ENCODE measurements at regions not wholly inside any gene's neighbourhood (a gene's known extent, or its start where the extent isn't known, plus 50 kb on each side); places are given as distances from the start of the nearest gene placed in this dataset.

- Histone ChIP-seq H4K20me1 (ENCODE audit: insufficient read depth, low read length, poor library complexity, severe bottlenecking) (no peaks in the 10 kb centered on the region), H3K4me1 (ENCODE audit: insufficient read depth, low read length, poor library complexity, severe bottlenecking) (no peaks in the 10 kb centered on the region), H3K9me2 (replicated peaks; ENCODE audit: low read depth, low read length) (no peaks in the 10 kb centered on the region), H3K4me3 (ENCODE audit: low read length, poor library complexity, severe bottlenecking) (no peak overlapping the region), H3K27me3 (ENCODE audit: insufficient read depth, low read length, poor library complexity, severe bottlenecking) (no peaks in the 10 kb centered on the region), H3K9ac (ENCODE audit: low read depth, low read length, poor library complexity, severe bottlenecking) (no peak overlapping the region), H3K9me3 (ENCODE audit: insufficient read depth, low read depth, low read length) (no peaks in the 10 kb centered on the region; the same call in 1 of the 2 replicates), H3K36me3 (ENCODE audit: insufficient read depth, low read length) (no peaks in the 10 kb centered on the region), H3K79me2 (ENCODE audit: insufficient read depth, low read length) (no peaks in the 10 kb centered on the region), H3F3A (ENCODE audit: low read depth) (0 out of 2 replicates have a peak, but pooled peaks cover 2% of the 10 kb centered on the region), H2AFZ (ENCODE audit: low read length) (no peak overlapping the region), H3K4me2 (ENCODE audit: low read depth, low read length, poor library complexity, severe bottlenecking) (no peak overlapping the region)
- TF ChIP-seq EZH2phosphoT487 (IDR thresholded peaks at IDR 0.05; ENCODE audit: borderline replicate concordance) = no peak
- no peak for TF ChIP-seq CTCF (conservative IDR thresholded peaks at IDR 0.05; ENCODE audit: low read length)
Measured at GRCh38 chr4:19402581-19403065, 849.1 kb upstream of the SLIT2 start.

- no peak overlapping the region for H3K9ac ChIP-seq (ENCODE audit: low read depth, low read length, poor library complexity, severe bottlenecking)
- no peak overlapping the region for H3K4me2 ChIP-seq (ENCODE audit: low read depth, low read length, poor library complexity, severe bottlenecking)
- no peaks in the 10 kb centered on the region for H3K36me3 ChIP-seq (ENCODE audit: insufficient read depth, low read length)
- H3K9me2 ChIP-seq (replicated peaks; ENCODE audit: low read depth, low read length) = no peaks in the 10 kb centered on the region
- no peaks in the 10 kb centered on the region for H3K4me1 ChIP-seq (ENCODE audit: insufficient read depth, low read length, poor library complexity, severe bottlenecking)
- no peaks in the 10 kb centered on the region for H4K20me1 ChIP-seq (ENCODE audit: insufficient read depth, low read length, poor library complexity, severe bottlenecking)
- H3K9me3 ChIP-seq (ENCODE audit: insufficient read depth, low read depth, low read length) = no peaks in the 10 kb centered on the region; the same call in 1 of the 2 replicates
- H3K4me3 ChIP-seq (ENCODE audit: low read length, poor library complexity, severe bottlenecking) = no peak overlapping the region
- no peak overlapping the region for H2AFZ ChIP-seq (ENCODE audit: low read length)
- no peaks in the 10 kb centered on the region for H3K79me2 ChIP-seq (ENCODE audit: insufficient read depth, low read length)
- TF ChIP-seq EZH2phosphoT487 (IDR thresholded peaks at IDR 0.05; ENCODE audit: borderline replicate concordance) (no peak), CTCF (conservative IDR thresholded peaks at IDR 0.05; ENCODE audit: low read length) (no peak)
- no peaks in the 10 kb centered on the region for H3K27me3 ChIP-seq (ENCODE audit: insufficient read depth, low read length, poor library complexity, severe bottlenecking)
- 0 out of 2 replicates have a peak, but pooled peaks cover 2% of the 10 kb centered on the region for H3F3A ChIP-seq (ENCODE audit: low read depth)
Measured at GRCh38 chr4:19401301-19402080, 850.2 kb upstream of the SLIT2 start.

- Histone ChIP-seq H3K4me2 (ENCODE audit: low read depth, low read length, poor library complexity, severe bottlenecking) (no peak overlapping the region), H3K9me2 (replicated peaks; ENCODE audit: low read depth, low read length) (no peaks in the 10 kb centered on the region), H3F3A (ENCODE audit: low read depth) (0 out of 2 replicates have a peak, but pooled peaks cover 2% of the 10 kb centered on the region), H4K20me1 (ENCODE audit: insufficient read depth, low read length, poor library complexity, severe bottlenecking) (no peaks in the 10 kb centered on the region), H3K4me1 (ENCODE audit: insufficient read depth, low read length, poor library complexity, severe bottlenecking) (no peaks in the 10 kb centered on the region), H3K4me3 (ENCODE audit: low read length, poor library complexity, severe bottlenecking) (no peak overlapping the region), H3K27me3 (ENCODE audit: insufficient read depth, low read length, poor library complexity, severe bottlenecking) (no peaks in the 10 kb centered on the region), H3K9ac (ENCODE audit: low read depth, low read length, poor library complexity, severe bottlenecking) (no peak overlapping the region), H3K36me3 (ENCODE audit: insufficient read depth, low read length) (no peaks in the 10 kb centered on the region), H3K9me3 (ENCODE audit: insufficient read depth, low read depth, low read length) (no peaks in the 10 kb centered on the region; the same call in 1 of the 2 replicates), H2AFZ (ENCODE audit: low read length) (no peak overlapping the region), H3K79me2 (ENCODE audit: insufficient read depth, low read length) (no peaks in the 10 kb centered on the region)
- TF ChIP-seq CTCF (conservative IDR thresholded peaks at IDR 0.05; ENCODE audit: low read length) (no peak), EZH2phosphoT487 (IDR thresholded peaks at IDR 0.05; ENCODE audit: borderline replicate concordance) (no peak)
Measured at GRCh38 chr4:19400820-19401219, 850.9 kb upstream of the SLIT2 start.

All from Loucy (cell line).